A549 (cell line): ENCODE measurements at regions not wholly inside any gene's neighbourhood (a gene's known extent, or its start where the extent isn't known, plus 50 kb on each side); places are given as distances from the start of the nearest gene placed in this dataset.

Experiments
- ATAC-seq, 2 experiments: fragments of 200-7000 bp in 1 of 2; fragments of >200 bp in 1 of 2; cut with Nextera tagmentation in 1 of 2; cut with Tn5 transposase in 1 of 2; 3 replicates each; pipeline versions ENCODE4 v1.8.0 to v1.9.1; 2018 to 2020; ENCODE audit warnings: mild to moderate bottlenecking in 1 of 2, moderate library complexity in 1 of 2
- CTCF ChIA-PET: fragments of 300-600 bp; sonication (Branson Sonifier 250); formaldehyde crosslinking; extraction: SDS; loops from one replicate; lab custom pipeline; 2021; ENCODE audit warnings: antibody characterized with exemption, inconsistent platforms; lab: Yijun Ruan, JAX
- POLR2A ChIA-PET: fragments of 350-600 bp; formaldehyde crosslinking; extraction: SDS; loops from one replicate; lab custom pipeline; 2021; ENCODE audit warnings: antibody characterized with exemption, inconsistent platforms; lab: Yijun Ruan, JAX
- DNase-seq, 2 experiments: peaks; one replicate each; pipeline versions ENCODE4 v3.0.0 to v3.0.0-alpha.2; 2011 to 2016; ENCODE audit warnings: low read depth in 1 of 2, low spot score in 1 of 2
- FAIRE-seq: peaks from 2 replicates; lab custom pipeline; 2011; peaks lifted over from hg19 to GRCh38; lab: Jason Lieb, UNC
- H3K27ac ChIP-seq, 2 experiments: fragments of >200 bp; sonication (Bioruptor Twin); formaldehyde crosslinking; 3 replicates each; pipeline ENCODE4 v1.5.1; 2016 to 2017
- H3K4me1 ChIP-seq: fragments of >200 bp; sonication (Bioruptor Twin); formaldehyde crosslinking; 3 replicates; pipeline ENCODE4 v1.6.1; 2016
- H3K4me2 ChIP-seq: fragments of >200 bp; sonication (Bioruptor Twin); formaldehyde crosslinking; 3 replicates; pipeline ENCODE4 v1.6.1; 2016
- H3K4me3 ChIP-seq: fragments of >200 bp; sonication (Bioruptor Twin); formaldehyde crosslinking; 3 replicates; pipeline ENCODE4 v1.5.1; 2016
- H3K9me3 ChIP-seq: fragments of >200 bp; sonication (Bioruptor Twin); formaldehyde crosslinking; 3 replicates; pipeline ENCODE4 v1.6.1; 2016
- ATOH8 ChIP-seq: fragments of 250-450 bp; sonication (Bioruptor Pico); IDR thresholded peaks from 2 replicates; pipeline ENCODE4 v1.5.0; 2020; ENCODE audit warnings: low read depth, mild to moderate bottlenecking, moderate library complexity
- CBX2 ChIP-seq: fragments of 200-600 bp; sonication (generic); IDR thresholded peaks from 2 replicates; pipeline ENCODE4 v1.6.1; 2016; ENCODE audit warnings: low read depth, mild to moderate bottlenecking, borderline replicate concordance
- CHD4 ChIP-seq: fragments of 200-600 bp; sonication (generic); IDR thresholded peaks from 2 replicates; pipeline ENCODE4 v1.6.1; 2016; ENCODE audit warnings: antibody characterized with exemption, mild to moderate bottlenecking, borderline replicate concordance
- E2F6 ChIP-seq: IDR thresholded peaks from 2 replicates; pipeline ENCODE4 v1.6.1; 2012; ENCODE audit warnings: low read depth, borderline replicate concordance
- EP300 ChIP-seq, 2 experiments: fragments of >200 bp; sonication (Bioruptor Twin); formaldehyde crosslinking; IDR thresholded peaks; 2 replicates in 1 of 2; 3 replicates in 1 of 2; pipeline ENCODE4 v1.6.1; 2016 to 2017
- FOSL2 ChIP-seq, 2 experiments: fragments of 450-650 bp in 1 of 2; fragments of >200 bp in 1 of 2; sonication (Bioruptor Twin) in 1 of 2; formaldehyde crosslinking; IDR thresholded peaks; 2 replicates each; pipeline versions ENCODE4 v1.5.0 to v1.6.1; 2016 to 2020; ENCODE audit warnings: mild to moderate bottlenecking in 1 of 2, moderate library complexity in 1 of 2
- GATA3 ChIP-seq: IDR thresholded peaks from 2 replicates; pipeline ENCODE4 v1.6.1; 2012; ENCODE audit warnings: borderline replicate concordance
- HDAC2 ChIP-seq: fragments of 200-600 bp; sonication (generic); IDR thresholded peaks from 2 replicates; pipeline ENCODE4 v1.6.1; 2016
- HOXA7 ChIP-seq: fragments of 250-450 bp; sonication (Bioruptor Pico); IDR thresholded peaks from 2 replicates; pipeline ENCODE4 v1.5.0; 2020; ENCODE audit warnings: mild to moderate bottlenecking, moderate library complexity
- KDM1A ChIP-seq: fragments of 200-600 bp; sonication (generic); IDR thresholded peaks from 2 replicates; pipeline ENCODE4 v1.6.1; 2016; ENCODE audit warnings: low read depth, mild to moderate bottlenecking
- KDM5A ChIP-seq: fragments of 200-600 bp; sonication (generic); IDR thresholded peaks from 2 replicates; pipeline ENCODE4 v1.6.1; 2016; ENCODE audit warnings: antibody characterized with exemption, mild to moderate bottlenecking
- MAX ChIP-seq: IDR thresholded peaks from 2 replicates; pipeline ENCODE4 v1.6.1; 2012
- PHF8 ChIP-seq: fragments of 200-600 bp; sonication (generic); IDR thresholded peaks from 2 replicates; pipeline ENCODE4 v1.6.1; 2016; ENCODE audit warnings: low read depth, mild to moderate bottlenecking, antibody characterized with exemption, moderate library complexity, borderline replicate concordance
- POLR2AphosphoS2 ChIP-seq: conservative IDR thresholded peaks from 2 replicates; pipeline ENCODE4 v1.6.1; 2012; ENCODE audit warnings: low read length, improper control_type of control experiment, inconsistent platforms
- RAD21 ChIP-seq, 2 experiments: fragments of >200 bp in 1 of 2; sonication (Bioruptor Twin) in 1 of 2; formaldehyde crosslinking in 1 of 2; IDR thresholded peaks in 1 of 2; conservative IDR thresholded peaks in 1 of 2; 2 replicates in 1 of 2; 3 replicates in 1 of 2; pipeline ENCODE4 v1.6.1; 2012 to 2018; ENCODE audit warnings: inconsistent platforms in 1 of 2
- RARB ChIP-seq: fragments of 250-450 bp; sonication (Bioruptor Pico); IDR thresholded peaks from 2 replicates; pipeline ENCODE4 v1.8.0; 2021; ENCODE audit warnings: mild to moderate bottlenecking, moderate library complexity
- RCOR1 ChIP-seq: fragments of 150-350 bp; IDR thresholded peaks from 2 replicates; pipeline ENCODE4 v1.6.1; 2014; ENCODE audit warnings: antibody characterized with exemption, low read length, low read depth
- SMC3 ChIP-seq: fragments of >200 bp; sonication (Bioruptor Twin); formaldehyde crosslinking; IDR thresholded peaks from 3 replicates; pipeline ENCODE4 v1.6.1; 2018; ENCODE audit warnings: inconsistent platforms
- ZC3H11A ChIP-seq: fragments of 450-650 bp; IDR thresholded peaks from 2 replicates; pipeline ENCODE4 v1.6.1; 2014; ENCODE audit warnings: antibody characterized with exemption, mild to moderate bottlenecking
- ZFP36 ChIP-seq: fragments of 450-650 bp; IDR thresholded peaks from 2 replicates; pipeline ENCODE4 v1.6.1; 2014; ENCODE audit warnings: borderline replicate concordance; ENCODE audit not compliant: partially characterized antibody
- WGBS: methylation state at CpG from one replicate; pipeline ENCODE4 v1.1.6; 2017; ENCODE audit errors: missing lambda C conversion rate; 5-methylcytosine and 5-hydroxymethylcytosine counted together
- TF ChIP-seq, protein P1 (sequence below): fragments of >200 bp; sonication (Bioruptor Twin); formaldehyde crosslinking; IDR thresholded peaks from 3 replicates; pipeline ENCODE4 v1.5.1; 2016
- TF ChIP-seq, protein P2 (sequence below): IDR thresholded peaks from 2 replicates; pipeline ENCODE4 v1.6.1; 2012
- TF ChIP-seq, protein P3 (sequence below): fragments of 200-600 bp; sonication (generic); IDR thresholded peaks from 2 replicates; pipeline ENCODE4 v1.6.1; 2016; ENCODE audit warnings: antibody characterized with exemption, mild to moderate bottlenecking, moderate library complexity
- TF ChIP-seq, protein P4 (sequence below): fragments of >200 bp; sonication (Bioruptor Twin); formaldehyde crosslinking; IDR thresholded peaks from 3 replicates; pipeline ENCODE4 v1.6.1; 2016
- TF ChIP-seq, protein P5 (sequence below): fragments of 450-650 bp; IDR thresholded peaks from 2 replicates; pipeline ENCODE4 v1.6.1; 2014; ENCODE audit warnings: antibody characterized with exemption
- TF ChIP-seq, protein P6 (sequence below): fragments of >200 bp; sonication (Bioruptor Twin); formaldehyde crosslinking; IDR thresholded peaks from 2 replicates; pipeline ENCODE4 v1.6.1; 2016

- DNase-seq: no peak
- WGBS: 8% methylated on average over 8 of the region's 8 CpGs
- TF ChIP-seq, protein P1, sequence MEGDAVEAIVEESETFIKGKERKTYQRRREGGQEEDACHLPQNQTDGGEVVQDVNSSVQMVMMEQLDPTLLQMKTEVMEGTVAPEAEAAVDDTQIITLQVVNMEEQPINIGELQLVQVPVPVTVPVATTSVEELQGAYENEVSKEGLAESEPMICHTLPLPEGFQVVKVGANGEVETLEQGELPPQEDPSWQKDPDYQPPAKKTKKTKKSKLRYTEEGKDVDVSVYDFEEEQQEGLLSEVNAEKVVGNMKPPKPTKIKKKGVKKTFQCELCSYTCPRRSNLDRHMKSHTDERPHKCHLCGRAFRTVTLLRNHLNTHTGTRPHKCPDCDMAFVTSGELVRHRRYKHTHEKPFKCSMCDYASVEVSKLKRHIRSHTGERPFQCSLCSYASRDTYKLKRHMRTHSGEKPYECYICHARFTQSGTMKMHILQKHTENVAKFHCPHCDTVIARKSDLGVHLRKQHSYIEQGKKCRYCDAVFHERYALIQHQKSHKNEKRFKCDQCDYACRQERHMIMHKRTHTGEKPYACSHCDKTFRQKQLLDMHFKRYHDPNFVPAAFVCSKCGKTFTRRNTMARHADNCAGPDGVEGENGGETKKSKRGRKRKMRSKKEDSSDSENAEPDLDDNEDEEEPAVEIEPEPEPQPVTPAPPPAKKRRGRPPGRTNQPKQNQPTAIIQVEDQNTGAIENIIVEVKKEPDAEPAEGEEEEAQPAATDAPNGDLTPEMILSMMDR: no peak
- TF ChIP-seq RCOR1 (no peak), MAX (no peak), KDM5A (no peak), EP300 (IDR thresholded peaks at IDR 0.05) (no peak), GATA3 (no peak), E2F6 (no peak), POLR2AphosphoS2 (no peak), ZFP36 (no peak), RARB (CRISPR knock-in tag) (no peak), ATOH8 (CRISPR knock-in tag) (no peak), KDM1A (no peak), HDAC2 (no peak), ZC3H11A (no peak), HOXA7 (CRISPR knock-in tag) (no peak), CHD4 (no peak), PHF8 (no peak)
- TF ChIP-seq, protein P2, sequence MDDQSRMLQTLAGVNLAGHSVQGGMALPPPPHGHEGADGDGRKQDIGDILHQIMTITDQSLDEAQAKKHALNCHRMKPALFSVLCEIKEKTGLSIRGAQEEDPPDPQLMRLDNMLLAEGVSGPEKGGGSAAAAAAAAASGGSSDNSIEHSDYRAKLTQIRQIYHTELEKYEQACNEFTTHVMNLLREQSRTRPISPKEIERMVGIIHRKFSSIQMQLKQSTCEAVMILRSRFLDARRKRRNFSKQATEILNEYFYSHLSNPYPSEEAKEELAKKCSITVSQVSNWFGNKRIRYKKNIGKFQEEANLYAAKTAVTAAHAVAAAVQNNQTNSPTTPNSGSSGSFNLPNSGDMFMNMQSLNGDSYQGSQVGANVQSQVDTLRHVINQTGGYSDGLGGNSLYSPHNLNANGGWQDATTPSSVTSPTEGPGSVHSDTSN: no peak
- TF ChIP-seq, protein P3, sequence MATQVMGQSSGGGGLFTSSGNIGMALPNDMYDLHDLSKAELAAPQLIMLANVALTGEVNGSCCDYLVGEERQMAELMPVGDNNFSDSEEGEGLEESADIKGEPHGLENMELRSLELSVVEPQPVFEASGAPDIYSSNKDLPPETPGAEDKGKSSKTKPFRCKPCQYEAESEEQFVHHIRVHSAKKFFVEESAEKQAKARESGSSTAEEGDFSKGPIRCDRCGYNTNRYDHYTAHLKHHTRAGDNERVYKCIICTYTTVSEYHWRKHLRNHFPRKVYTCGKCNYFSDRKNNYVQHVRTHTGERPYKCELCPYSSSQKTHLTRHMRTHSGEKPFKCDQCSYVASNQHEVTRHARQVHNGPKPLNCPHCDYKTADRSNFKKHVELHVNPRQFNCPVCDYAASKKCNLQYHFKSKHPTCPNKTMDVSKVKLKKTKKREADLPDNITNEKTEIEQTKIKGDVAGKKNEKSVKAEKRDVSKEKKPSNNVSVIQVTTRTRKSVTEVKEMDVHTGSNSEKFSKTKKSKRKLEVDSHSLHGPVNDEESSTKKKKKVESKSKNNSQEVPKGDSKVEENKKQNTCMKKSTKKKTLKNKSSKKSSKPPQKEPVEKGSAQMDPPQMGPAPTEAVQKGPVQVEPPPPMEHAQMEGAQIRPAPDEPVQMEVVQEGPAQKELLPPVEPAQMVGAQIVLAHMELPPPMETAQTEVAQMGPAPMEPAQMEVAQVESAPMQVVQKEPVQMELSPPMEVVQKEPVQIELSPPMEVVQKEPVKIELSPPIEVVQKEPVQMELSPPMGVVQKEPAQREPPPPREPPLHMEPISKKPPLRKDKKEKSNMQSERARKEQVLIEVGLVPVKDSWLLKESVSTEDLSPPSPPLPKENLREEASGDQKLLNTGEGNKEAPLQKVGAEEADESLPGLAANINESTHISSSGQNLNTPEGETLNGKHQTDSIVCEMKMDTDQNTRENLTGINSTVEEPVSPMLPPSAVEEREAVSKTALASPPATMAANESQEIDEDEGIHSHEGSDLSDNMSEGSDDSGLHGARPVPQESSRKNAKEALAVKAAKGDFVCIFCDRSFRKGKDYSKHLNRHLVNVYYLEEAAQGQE: no peak
- ATAC-seq: no peak
- POLR2A ChIA-PET: no interaction called here
- no peak for FAIRE-seq
- no peak overlapping the region for H3K27ac ChIP-seq
- no peak overlapping the region for H3K4me3 ChIP-seq
- no peaks in the 10 kb centered on the region for H3K9me3 ChIP-seq
- CTCF ChIA-PET: no interaction called here
- H3K4me1 ChIP-seq: no peaks in the 10 kb centered on the region
- H3K4me2 ChIP-seq: no peak overlapping the region; the same call in 2 of the 3 replicates
These were observed 962.7 kb downstream of the GRIK2 start for GRCh38 chr6:102356170-102356569.

DNA sequence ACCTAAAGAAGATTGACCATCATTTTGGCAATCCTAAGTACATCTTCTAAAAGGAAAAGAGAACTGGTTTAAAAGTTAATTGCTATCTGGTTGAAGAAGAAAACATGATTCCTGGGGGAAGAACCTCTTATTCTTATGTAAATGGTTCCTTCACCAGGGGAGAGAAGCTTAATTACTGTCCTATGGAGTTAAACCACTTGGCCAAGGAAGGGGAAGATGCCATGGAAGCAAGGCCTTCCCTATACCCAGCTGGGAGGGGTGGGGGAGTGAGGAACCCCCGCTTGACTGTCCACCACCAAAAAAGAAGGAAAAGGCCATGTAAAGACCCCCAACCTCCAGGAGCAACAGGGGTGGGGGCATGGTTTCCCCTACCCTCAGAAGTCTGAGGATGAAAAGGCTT lies 962.1 kb downstream of the GRIK2 start:
- DNase-seq (no peak), ATAC-seq (no peak), FAIRE-seq (no peak)
- Histone ChIP-seq H3K4me2 (no peak overlapping the region), H3K9me3 (no peaks in the 10 kb centered on the region), H3K4me3 (no peak overlapping the region), H3K4me1 (no peaks in the 10 kb centered on the region), H3K27ac (no peak overlapping the region)
- CTCF ChIA-PET: no interaction called here
- POLR2A ChIA-PET: no interaction called here
- 33% methylated on average over 1 of the region's 1 CpG for WGBS
- no peak for TF ChIP-seq RAD21 (conservative IDR thresholded peaks at IDR 0.05 in 1 of 2, IDR thresholded peaks at IDR 0.05 in 1 of 2)
- TF ChIP-seq, protein P4, sequence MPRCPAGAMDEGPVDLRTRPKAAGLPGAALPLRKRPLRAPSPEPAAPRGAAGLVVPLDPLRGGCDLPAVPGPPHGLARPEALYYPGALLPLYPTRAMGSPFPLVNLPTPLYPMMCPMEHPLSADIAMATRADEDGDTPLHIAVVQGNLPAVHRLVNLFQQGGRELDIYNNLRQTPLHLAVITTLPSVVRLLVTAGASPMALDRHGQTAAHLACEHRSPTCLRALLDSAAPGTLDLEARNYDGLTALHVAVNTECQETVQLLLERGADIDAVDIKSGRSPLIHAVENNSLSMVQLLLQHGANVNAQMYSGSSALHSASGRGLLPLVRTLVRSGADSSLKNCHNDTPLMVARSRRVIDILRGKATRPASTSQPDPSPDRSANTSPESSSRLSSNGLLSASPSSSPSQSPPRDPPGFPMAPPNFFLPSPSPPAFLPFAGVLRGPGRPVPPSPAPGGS: no peak
- TF ChIP-seq SMC3: no peak
- no peak for TF ChIP-seq RARB (CRISPR knock-in tag)
- TF ChIP-seq, protein P2: no peak
- TF ChIP-seq, protein P5, sequence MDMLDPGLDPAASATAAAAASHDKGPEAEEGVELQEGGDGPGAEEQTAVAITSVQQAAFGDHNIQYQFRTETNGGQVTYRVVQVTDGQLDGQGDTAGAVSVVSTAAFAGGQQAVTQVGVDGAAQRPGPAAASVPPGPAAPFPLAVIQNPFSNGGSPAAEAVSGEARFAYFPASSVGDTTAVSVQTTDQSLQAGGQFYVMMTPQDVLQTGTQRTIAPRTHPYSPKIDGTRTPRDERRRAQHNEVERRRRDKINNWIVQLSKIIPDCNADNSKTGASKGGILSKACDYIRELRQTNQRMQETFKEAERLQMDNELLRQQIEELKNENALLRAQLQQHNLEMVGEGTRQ: no peak
- no peak for TF ChIP-seq FOSL2 (IDR thresholded peaks at IDR 0.05)
- no peak for TF ChIP-seq FOSL2 (CRISPR knock-in tag; IDR thresholded peaks at IDR 0.05)
- no peak for TF ChIP-seq CBX2
- TF ChIP-seq EP300 (IDR thresholded peaks at IDR 0.05): no peak
- TF ChIP-seq, protein P6, sequence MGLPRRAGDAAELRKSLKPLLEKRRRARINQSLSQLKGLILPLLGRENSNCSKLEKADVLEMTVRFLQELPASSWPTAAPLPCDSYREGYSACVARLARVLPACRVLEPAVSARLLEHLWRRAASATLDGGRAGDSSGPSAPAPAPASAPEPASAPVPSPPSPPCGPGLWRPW: no peak
